Uterus (tissue), 3 donors: ENCODE measurements at regions not wholly inside any gene's neighbourhood (a gene's known extent, or its start where the extent isn't known, plus 50 kb on each side); places are given as distances from the start of the nearest gene placed in this dataset.

Experiments
- DNase-seq, 2 donors: peaks; one replicate each; pipeline ENCODE4 v3.0.0-alpha.2; 2019 to 2020
- H3K27ac ChIP-seq, 2 donors: fragments of 200-600 bp; sonication (generic); 1 replicate in 1 of 2; 2 replicates in 1 of 2; pipeline ENCODE4 v1.5.1; 2016 to 2018
- H3K27me3 ChIP-seq, 2 donors: fragments of 200-600 bp; sonication (generic); one replicate each; pipeline ENCODE4 v1.5.1; 2018 to 2019; ENCODE audit warnings: control low read depth in 1 of 2
- H3K36me3 ChIP-seq, 2 donors: fragments of 200-600 bp; sonication (generic); one replicate each; pipeline ENCODE4 v1.5.1; 2019; ENCODE audit warnings: control low read depth in 1 of 2
- H3K4me1 ChIP-seq, 2 donors: fragments of 200-600 bp; sonication (generic); one replicate each; pipeline ENCODE4 v1.5.1; 2018 to 2019; ENCODE audit warnings: control low read depth in 1 of 2
- H3K4me3 ChIP-seq, 2 donors: fragments of 200-600 bp; sonication (generic); 1 replicate in 1 of 2; 2 replicates in 1 of 2; pipeline ENCODE4 v1.5.1; 2018 to 2019; ENCODE audit warnings: mild to moderate bottlenecking in 1 of 2
- H3K9me3 ChIP-seq, 2 donors: fragments of 200-600 bp; sonication (generic); one replicate each; pipeline ENCODE4 v1.5.1; 2019; ENCODE audit warnings: control low read depth in 1 of 2
- POLR2A ChIP-seq, 2 donors: fragments of 450-650 bp; IDR thresholded peaks; one replicate each; pipeline ENCODE4 v1.6.1; 2016; ENCODE audit warnings: antibody characterized with exemption in 2 of 2, mild to moderate bottlenecking in 1 of 2, moderate library complexity in 1 of 2
- intact Hi-C: fragments of 100-400 bp; cut with DNase I; formaldehyde crosslinking; loops from one replicate; pipeline ENCODE4 v1.15.1; 2023; ENCODE audit warnings: low total_unique reads
- TF ChIP-seq, protein P1 (sequence below), 4 experiments: fragments of 200-600 bp in 2 of 4; fragments of 450-650 bp in 2 of 4; sonication (generic) in 2 of 4; IDR thresholded peaks; one replicate each; pipeline ENCODE4 v1.5.1; 2016 to 2019; ENCODE audit warnings: antibody characterized with exemption in 4 of 4, mild to moderate bottlenecking in 2 of 4, moderate library complexity in 1 of 4
- donor health status: DM: yes; HTN: yes; CAD: no.

DNA sequence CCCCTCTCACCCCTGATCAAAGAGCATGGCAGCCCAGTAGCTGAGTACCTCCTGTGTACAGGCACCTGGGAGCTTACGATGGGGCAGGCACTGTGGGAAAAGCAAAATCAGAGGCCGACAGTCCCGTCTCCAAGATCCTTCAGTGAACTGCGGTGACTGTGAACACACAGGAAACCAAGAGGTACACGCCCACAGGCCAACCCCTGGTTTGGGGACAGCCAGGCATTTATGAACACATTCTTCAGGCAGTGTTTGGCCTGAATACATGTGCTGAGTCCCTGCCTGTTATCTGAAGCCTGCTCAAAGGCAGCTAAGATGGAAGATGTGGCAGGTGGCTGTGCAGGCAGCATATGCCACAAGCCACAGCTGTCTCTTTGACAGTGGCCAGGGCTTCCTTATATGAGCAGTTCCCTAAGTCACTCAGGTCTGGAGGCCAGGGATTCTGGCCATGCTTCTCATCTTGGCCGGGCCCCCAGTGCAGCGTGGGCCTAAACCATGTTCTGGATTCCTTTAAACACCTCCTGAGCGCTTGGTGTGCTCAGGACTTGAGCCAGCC is 123.6 kb downstream of the UQCRFS1 start:
- intact Hi-C loops: no loop called here
- H3K4me3 ChIP-seq: no peak overlapping the region
- TF ChIP-seq POLR2A (IDR thresholded peaks at IDR 0.05): no peak
- TF ChIP-seq, protein P1, sequence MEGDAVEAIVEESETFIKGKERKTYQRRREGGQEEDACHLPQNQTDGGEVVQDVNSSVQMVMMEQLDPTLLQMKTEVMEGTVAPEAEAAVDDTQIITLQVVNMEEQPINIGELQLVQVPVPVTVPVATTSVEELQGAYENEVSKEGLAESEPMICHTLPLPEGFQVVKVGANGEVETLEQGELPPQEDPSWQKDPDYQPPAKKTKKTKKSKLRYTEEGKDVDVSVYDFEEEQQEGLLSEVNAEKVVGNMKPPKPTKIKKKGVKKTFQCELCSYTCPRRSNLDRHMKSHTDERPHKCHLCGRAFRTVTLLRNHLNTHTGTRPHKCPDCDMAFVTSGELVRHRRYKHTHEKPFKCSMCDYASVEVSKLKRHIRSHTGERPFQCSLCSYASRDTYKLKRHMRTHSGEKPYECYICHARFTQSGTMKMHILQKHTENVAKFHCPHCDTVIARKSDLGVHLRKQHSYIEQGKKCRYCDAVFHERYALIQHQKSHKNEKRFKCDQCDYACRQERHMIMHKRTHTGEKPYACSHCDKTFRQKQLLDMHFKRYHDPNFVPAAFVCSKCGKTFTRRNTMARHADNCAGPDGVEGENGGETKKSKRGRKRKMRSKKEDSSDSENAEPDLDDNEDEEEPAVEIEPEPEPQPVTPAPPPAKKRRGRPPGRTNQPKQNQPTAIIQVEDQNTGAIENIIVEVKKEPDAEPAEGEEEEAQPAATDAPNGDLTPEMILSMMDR (IDR thresholded peaks at IDR 0.05): no peak
- no peaks in the 10 kb centered on the region for H3K4me1 ChIP-seq
- no peak for DNase-seq
- H3K27ac ChIP-seq: no peak overlapping the region
- no peaks in the 10 kb centered on the region for H3K27me3 ChIP-seq
- H3K36me3 ChIP-seq: no peaks in the 10 kb centered on the region
- H3K9me3 ChIP-seq: no peaks in the 10 kb centered on the region

DNA sequence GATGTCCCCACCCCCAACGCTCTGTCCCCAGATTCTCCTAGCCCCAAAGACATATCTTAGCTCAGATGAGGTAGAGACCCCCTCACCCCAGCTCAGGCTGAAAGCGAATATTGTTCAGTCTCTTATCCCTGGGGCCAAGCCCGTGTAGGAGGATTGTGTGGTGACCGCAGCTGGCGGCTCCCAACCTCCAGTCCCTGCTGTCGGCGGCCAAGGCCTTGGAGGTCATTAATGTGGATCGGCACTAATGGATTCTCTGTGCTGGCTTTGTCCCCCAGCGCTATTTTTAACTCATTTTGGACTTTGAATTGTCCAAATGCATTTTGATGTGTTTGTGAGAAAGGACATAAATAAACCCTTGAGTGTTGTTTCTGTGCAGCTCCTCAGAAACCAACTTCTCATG is 124.2 kb downstream of the UQCRFS1 start:
- TF ChIP-seq, protein P1 (IDR thresholded peaks at IDR 0.05): no peak
- TF ChIP-seq POLR2A (IDR thresholded peaks at IDR 0.05): no peak
- H3K4me3 ChIP-seq: no peak overlapping the region
- H3K27ac ChIP-seq: no peak overlapping the region
- intact Hi-C loops: no loop called here
- H3K4me1 ChIP-seq: no peaks in the 10 kb centered on the region
- no peaks in the 10 kb centered on the region for H3K36me3 ChIP-seq
- no peaks in the 10 kb centered on the region for H3K27me3 ChIP-seq
- DNase-seq: no peak
- no peaks in the 10 kb centered on the region for H3K9me3 ChIP-seq

DNA sequence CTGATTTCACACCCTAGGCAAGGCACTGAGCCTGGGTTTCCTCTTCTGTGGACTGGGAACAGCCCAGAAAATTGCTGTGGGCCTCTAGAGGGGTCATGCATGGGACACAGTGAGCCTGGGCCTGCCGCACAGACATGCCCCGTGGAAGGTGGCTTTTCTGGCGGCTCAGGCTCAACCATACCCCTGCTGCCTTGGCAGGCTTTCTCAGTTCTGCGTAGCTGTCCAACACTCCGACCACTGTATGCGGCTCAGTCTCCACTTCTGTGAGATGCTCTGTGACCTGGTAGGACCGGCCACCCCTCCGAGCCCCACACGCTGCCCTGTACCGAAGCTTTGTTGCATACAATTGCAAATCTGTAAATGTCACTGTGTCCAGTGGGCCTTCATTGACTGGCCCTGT is 126.3 kb downstream of the UQCRFS1 start:
- Histone ChIP-seq H3K36me3 (no peaks in the 10 kb centered on the region), H3K9me3 (no peaks in the 10 kb centered on the region), H3K4me1 (no peaks in the 10 kb centered on the region), H3K27me3 (no peaks in the 10 kb centered on the region), H3K27ac (no peak overlapping the region), H3K4me3 (no peak overlapping the region)
- no peak for DNase-seq
- intact Hi-C loops: no loop called here
- TF ChIP-seq, protein P1 (IDR thresholded peaks at IDR 0.05): no peak
- TF ChIP-seq POLR2A (IDR thresholded peaks at IDR 0.05): no peak

DNA sequence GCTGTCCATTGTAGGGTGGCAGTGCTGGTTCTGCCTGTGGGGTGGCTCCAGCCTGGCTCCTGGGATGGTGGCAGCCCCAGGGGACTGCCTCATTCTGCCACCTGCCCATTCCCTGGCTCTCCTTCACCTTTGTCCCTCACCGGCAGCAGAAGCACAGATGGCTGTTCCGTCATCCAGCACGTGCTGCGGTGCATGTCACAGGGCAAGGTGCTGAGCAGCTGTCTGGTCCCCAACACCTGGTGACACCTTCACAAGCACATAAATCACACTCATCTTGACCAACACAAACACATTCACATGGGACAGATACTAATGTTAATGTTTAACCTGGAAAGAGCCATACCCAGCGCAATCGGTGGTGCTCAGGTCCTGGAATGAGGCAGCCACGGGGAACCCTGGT is 126.8 kb downstream of the UQCRFS1 start:
- TF ChIP-seq, protein P1 (IDR thresholded peaks at IDR 0.05): no peak
- TF ChIP-seq POLR2A (IDR thresholded peaks at IDR 0.05): no peak
- Histone ChIP-seq H3K9me3 (no peaks in the 10 kb centered on the region), H3K27me3 (no peaks in the 10 kb centered on the region), H3K4me1 (no peaks in the 10 kb centered on the region), H3K27ac (no peak overlapping the region), H3K4me3 (no peak overlapping the region), H3K36me3 (no peaks in the 10 kb centered on the region)
- DNase-seq: no peak
- intact Hi-C loops: no loop called here

DNA sequence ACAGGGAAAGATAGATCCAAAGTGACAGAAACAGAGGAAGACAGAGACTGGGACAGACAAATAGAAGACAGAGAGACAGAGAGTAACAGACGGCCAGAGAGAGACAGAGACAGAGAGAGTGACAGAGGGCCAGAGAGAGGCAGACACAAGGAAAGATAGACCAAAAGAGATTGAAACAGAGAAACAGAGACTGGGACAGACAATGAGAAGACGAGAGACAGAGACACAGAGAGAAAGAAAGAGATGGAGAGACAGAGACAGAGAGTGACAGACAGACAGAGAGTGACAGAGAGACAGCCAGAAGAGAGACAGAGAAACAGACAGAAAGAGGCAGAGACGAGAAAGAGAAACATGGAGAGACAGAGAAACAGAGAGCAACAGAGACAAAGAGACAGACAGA is 127.3 kb downstream of the UQCRFS1 start:
- Histone ChIP-seq H3K27ac (no peak overlapping the region), H3K9me3 (no peaks in the 10 kb centered on the region), H3K36me3 (no peaks in the 10 kb centered on the region), H3K4me3 (no peak overlapping the region), H3K4me1 (no peaks in the 10 kb centered on the region), H3K27me3 (no peaks in the 10 kb centered on the region)
- DNase-seq: no peak
- TF ChIP-seq POLR2A (IDR thresholded peaks at IDR 0.05): no peak
- TF ChIP-seq, protein P1 (IDR thresholded peaks at IDR 0.05): no peak
- intact Hi-C loops: no loop called here
